ENCODE measurements at regions not wholly inside any gene's neighbourhood (a gene's known extent, or its start where the extent isn't known, plus 50 kb on each side); places are given as distances from the start of the nearest gene placed in this dataset.

DNA sequence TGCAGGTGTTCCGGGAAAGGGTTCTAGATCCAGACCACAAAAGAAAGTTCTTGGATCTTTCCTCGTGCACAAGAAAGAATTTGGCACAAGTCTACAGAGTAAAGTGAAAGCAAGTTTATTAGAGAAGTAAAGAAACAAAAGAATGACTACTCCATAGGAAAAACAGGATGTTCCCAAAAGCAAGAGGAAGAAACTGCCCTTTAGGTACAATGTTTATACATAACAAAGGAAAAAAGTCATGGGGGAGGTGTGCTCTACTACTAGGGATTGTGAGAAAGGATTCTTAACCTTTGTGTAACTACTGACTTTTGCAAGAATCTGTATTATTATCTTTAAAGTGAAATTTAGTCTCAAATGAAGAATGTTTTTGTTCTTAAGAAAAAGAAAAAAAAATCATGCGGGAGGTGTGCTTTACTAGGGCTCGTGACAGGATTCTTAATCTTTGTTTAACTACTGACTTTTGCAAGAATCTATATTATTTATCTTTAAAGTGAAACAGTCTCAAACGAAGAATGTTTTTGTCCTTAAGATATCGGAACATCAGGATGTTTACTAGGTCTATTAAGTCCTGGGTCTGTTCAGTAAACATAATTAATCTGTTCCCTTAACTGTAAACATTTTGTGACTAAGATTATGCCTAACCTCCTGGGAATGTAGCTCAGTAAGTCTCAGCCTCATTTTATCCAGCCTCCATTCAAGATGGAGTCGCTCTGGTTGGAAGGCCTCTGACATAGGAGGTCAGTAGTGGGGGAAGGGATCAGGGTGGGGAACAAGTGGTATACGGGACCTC lies 110.4 kb upstream of the BEND4 start (continued):
- no peak for TF ChIP-seq POLR2A (IDR thresholded peaks at IDR 0.05; ENCODE audit: borderline replicate concordance, extremely low read depth, insufficient read depth, insufficient read length)

DNA sequence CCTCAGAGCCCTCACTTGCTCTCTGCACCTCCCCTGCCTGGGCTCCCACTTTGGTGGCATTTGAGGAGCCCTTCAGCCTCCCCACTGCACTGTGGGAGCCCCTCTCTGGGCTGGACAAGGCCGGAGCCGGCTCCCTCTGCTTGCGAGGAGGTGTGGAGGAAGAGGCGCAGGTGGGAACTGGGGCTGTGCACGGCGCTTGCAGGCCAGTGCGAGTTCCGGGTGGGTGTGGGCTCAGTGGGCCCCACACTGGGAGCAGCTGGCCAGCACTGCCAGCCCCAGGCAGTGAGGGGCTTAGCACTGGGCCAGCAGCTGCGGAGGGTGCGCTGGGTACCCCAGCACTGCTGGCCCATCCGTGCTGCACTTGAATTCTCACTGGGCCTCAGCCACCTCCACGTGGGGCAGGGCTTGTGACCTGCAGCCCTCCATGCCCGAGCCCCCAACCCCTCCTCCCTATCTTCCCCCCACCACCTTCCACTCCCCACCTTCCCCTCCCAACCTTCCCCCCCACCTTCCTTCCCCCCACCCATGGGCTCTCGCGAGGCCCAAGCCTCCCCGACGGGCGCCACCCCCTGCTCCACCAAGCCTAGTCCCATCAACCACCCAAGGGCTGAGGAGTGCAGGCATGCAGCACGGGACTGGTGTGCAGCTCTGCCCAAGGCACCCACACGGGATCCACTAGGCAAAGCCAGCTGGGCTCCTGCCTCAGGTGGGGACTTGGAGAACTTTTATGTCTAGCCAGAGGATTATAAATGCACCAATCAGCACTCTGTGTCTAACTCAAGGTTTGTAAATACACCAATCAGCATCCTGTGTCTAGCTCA lies 113.5 kb upstream of the BEND4 start:
- Histone ChIP-seq H3K27me3 (ENCODE audit: insufficient read depth, low read length) (no peaks in the 10 kb centered on the region), H3K4me1 (ENCODE audit: control insufficient read depth in 1 of 2, insufficient read depth in 2 of 2, low read length in 2 of 2) (no peaks in the 10 kb centered on the region), H3K27ac (ENCODE audit: low read depth, low read length) (no peak overlapping the region), H4K20me1 (ENCODE audit: insufficient read depth) (no peaks in the 10 kb centered on the region), H3K4me2 (ENCODE audit: low read length) (no peak overlapping the region), H3K36me3 (ENCODE audit: control insufficient read depth in 1 of 2, insufficient read depth in 2 of 2, low read length in 2 of 2) (no peaks in the 10 kb centered on the region), H3K9me2 (ENCODE audit: insufficient read depth) (no peaks in the 10 kb centered on the region), H3K9me3 (ENCODE audit: control insufficient read depth in 1 of 2, insufficient read depth in 1 of 2, low read depth in 1 of 2, low read length in 2 of 2) (no peaks in the 10 kb centered on the region), H2AFZ (ENCODE audit: low read depth, low read length, poor library complexity, severe bottlenecking) (no peak overlapping the region), H3K9ac (ENCODE audit: low read length) (no peak overlapping the region), H3K4me3 (replicated peaks in 1 of 2; ENCODE audit: low read depth in 1 of 2, low read length in 2 of 2) (no peak overlapping the region), H3K79me2 (ENCODE audit: insufficient read depth, low read length) (no peaks in the 10 kb centered on the region)
- ChIA-PET CTCF (no interaction called here), RAD21 (ENCODE audit: low non-redundant PET in 1 of 2, low total read pairs in 2 of 2, uncharacterized antibody in 2 of 2, unreplicated experiment in 2 of 2) (no interaction called here), POLR2A (no interaction called here)
- ATAC-seq (no peak), DNase-seq (ENCODE audit: low read depth, low spot score) (no peak)
- no peak for TF ChIP-seq SIN3A (IDR thresholded peaks at IDR 0.05; ENCODE audit: low read depth)
- TF ChIP-seq POLR2AphosphoS5 (IDR thresholded peaks at IDR 0.05; ENCODE audit: low read depth, low read length): no peak
- TF ChIP-seq EGR1 (IDR thresholded peaks at IDR 0.05; ENCODE audit: low read depth): no peak
- TF ChIP-seq TCF7L2 (IDR thresholded peaks at IDR 0.05; ENCODE audit: borderline replicate concordance, extremely low read depth, insufficient read depth, insufficient read length): no peak
- intact Hi-C loops (cut with micrococcal nuclease): no loop called here
- BruUV-seq (replicated peaks): no TSS peak

DNA sequence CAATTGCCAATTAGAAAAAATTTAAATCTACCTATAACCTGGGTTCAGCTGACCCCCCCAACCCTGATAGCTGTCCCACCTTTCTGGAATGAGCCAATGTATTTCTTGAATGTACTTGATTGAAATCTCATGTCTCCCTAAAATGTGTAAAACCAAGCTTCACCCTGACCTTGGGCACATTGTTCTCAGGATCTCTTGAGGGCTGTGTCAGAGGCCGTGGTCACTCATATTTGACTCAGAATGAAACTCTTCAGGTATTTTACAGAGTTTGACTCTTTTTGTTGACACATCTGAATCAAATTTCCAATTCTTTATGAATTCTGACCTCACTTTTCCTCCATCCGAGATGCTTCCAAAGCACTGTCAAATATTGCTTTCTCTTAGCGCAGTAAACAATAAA lies 115.3 kb upstream of the BEND4 start:
- intact Hi-C loops (cut with micrococcal nuclease): no loop called here
- H3K79me2 ChIP-seq (ENCODE audit: insufficient read depth, low read length): no peaks in the 10 kb centered on the region
- H3K4me1 ChIP-seq (ENCODE audit: control insufficient read depth in 1 of 2, insufficient read depth in 2 of 2, low read length in 2 of 2): no peaks in the 10 kb centered on the region
- H3K9me2 ChIP-seq (ENCODE audit: insufficient read depth): no peaks in the 10 kb centered on the region
- H3K27ac ChIP-seq (ENCODE audit: low read depth, low read length): no peak overlapping the region
- ATAC-seq: no peak
- no peaks in the 10 kb centered on the region for H3K27me3 ChIP-seq (ENCODE audit: insufficient read depth, low read length)
- no peak for DNase-seq (ENCODE audit: low read depth, low spot score)
- POLR2A ChIA-PET: no interaction called here
- CTCF ChIA-PET: no interaction called here
- RAD21 ChIA-PET (ENCODE audit: low non-redundant PET in 1 of 2, low total read pairs in 2 of 2, uncharacterized antibody in 2 of 2, unreplicated experiment in 2 of 2): no interaction called here
- no peaks in the 10 kb centered on the region for H3K9me3 ChIP-seq (ENCODE audit: control insufficient read depth in 1 of 2, insufficient read depth in 1 of 2, low read depth in 1 of 2, low read length in 2 of 2)
- no peak overlapping the region for H3K4me3 ChIP-seq (replicated peaks in 1 of 2; ENCODE audit: low read depth in 1 of 2, low read length in 2 of 2)
- H4K20me1 ChIP-seq (ENCODE audit: insufficient read depth): no peaks in the 10 kb centered on the region
- H3K9ac ChIP-seq (ENCODE audit: low read length): no peak overlapping the region
- no peaks in the 10 kb centered on the region for H3K36me3 ChIP-seq (ENCODE audit: control insufficient read depth in 1 of 2, insufficient read depth in 2 of 2, low read length in 2 of 2)
- H3K4me2 ChIP-seq (ENCODE audit: low read length): no peak overlapping the region
- no TSS peak for BruUV-seq (replicated peaks)
- H2AFZ ChIP-seq (ENCODE audit: low read depth, low read length, poor library complexity, severe bottlenecking): no peak overlapping the region
- TF ChIP-seq, protein P1, sequence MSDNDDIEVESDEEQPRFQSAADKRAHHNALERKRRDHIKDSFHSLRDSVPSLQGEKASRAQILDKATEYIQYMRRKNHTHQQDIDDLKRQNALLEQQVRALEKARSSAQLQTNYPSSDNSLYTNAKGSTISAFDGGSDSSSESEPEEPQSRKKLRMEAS (IDR thresholded peaks at IDR 0.05): no peak
- TF ChIP-seq, protein P2, sequence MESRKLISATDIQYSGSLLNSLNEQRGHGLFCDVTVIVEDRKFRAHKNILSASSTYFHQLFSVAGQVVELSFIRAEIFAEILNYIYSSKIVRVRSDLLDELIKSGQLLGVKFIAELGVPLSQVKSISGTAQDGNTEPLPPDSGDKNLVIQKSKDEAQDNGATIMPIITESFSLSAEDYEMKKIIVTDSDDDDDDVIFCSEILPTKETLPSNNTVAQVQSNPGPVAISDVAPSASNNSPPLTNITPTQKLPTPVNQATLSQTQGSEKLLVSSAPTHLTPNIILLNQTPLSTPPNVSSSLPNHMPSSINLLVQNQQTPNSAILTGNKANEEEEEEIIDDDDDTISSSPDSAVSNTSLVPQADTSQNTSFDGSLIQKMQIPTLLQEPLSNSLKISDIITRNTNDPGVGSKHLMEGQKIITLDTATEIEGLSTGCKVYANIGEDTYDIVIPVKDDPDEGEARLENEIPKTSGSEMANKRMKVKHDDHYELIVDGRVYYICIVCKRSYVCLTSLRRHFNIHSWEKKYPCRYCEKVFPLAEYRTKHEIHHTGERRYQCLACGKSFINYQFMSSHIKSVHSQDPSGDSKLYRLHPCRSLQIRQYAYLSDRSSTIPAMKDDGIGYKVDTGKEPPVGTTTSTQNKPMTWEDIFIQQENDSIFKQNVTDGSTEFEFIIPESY (IDR thresholded peaks at IDR 0.05; ENCODE audit: extremely low read depth, insufficient replicate concordance, low read length): no peak
- TF ChIP-seq EZH2 (IDR thresholded peaks at IDR 0.05): no peak
- TF ChIP-seq, protein P3, sequence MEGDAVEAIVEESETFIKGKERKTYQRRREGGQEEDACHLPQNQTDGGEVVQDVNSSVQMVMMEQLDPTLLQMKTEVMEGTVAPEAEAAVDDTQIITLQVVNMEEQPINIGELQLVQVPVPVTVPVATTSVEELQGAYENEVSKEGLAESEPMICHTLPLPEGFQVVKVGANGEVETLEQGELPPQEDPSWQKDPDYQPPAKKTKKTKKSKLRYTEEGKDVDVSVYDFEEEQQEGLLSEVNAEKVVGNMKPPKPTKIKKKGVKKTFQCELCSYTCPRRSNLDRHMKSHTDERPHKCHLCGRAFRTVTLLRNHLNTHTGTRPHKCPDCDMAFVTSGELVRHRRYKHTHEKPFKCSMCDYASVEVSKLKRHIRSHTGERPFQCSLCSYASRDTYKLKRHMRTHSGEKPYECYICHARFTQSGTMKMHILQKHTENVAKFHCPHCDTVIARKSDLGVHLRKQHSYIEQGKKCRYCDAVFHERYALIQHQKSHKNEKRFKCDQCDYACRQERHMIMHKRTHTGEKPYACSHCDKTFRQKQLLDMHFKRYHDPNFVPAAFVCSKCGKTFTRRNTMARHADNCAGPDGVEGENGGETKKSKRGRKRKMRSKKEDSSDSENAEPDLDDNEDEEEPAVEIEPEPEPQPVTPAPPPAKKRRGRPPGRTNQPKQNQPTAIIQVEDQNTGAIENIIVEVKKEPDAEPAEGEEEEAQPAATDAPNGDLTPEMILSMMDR (IDR thresholded peaks at IDR 0.05 in 2 of 3, conservative IDR thresholded peaks at IDR 0.05 in 1 of 3; ENCODE audit: borderline replicate concordance in 1 of 3, insufficient read depth in 1 of 3, low read depth in 2 of 3, low read length in 2 of 3): no peak
- TF ChIP-seq ELF1 (IDR thresholded peaks at IDR 0.05; ENCODE audit: borderline replicate concordance, low read depth): no peak

Measured in HCT116 (cell line).